Breast epithelium (tissue), 4 donors: ENCODE measurements at regions not wholly inside any gene's neighbourhood (a gene's known extent, or its start where the extent isn't known, plus 50 kb on each side); places are given as distances from the start of the nearest gene placed in this dataset.

Experiments used
- DNase-seq, 2 donors: peaks; one replicate each; pipeline ENCODE4 v3.0.0-alpha.2; 2019; ENCODE audit warnings: low spot score in 2 of 2
- H3K27ac ChIP-seq, 2 donors: fragments of 200-600 bp; sonication (generic) in 1 of 2; one replicate each; pipeline ENCODE4 v1.5.1; 2016 to 2019; ENCODE audit warnings: mild to moderate bottlenecking in 1 of 2
- H3K27me3 ChIP-seq, 2 donors: fragments of 200-600 bp; sonication (generic) in 1 of 2; one replicate each; pipeline versions ENCODE4 v1.5.1 to v1.6.0; 2017 to 2019; ENCODE audit warnings: control low read depth in 1 of 2, mild to moderate bottlenecking in 1 of 2
- H3K36me3 ChIP-seq: fragments of 200-600 bp; one replicate; pipeline ENCODE4 v1.5.1; 2019
- H3K4me1 ChIP-seq, 2 donors: fragments of 200-600 bp; sonication (generic); one replicate each; pipeline ENCODE4 v1.5.1; 2016 to 2019; ENCODE audit warnings: control low read depth in 1 of 2
- H3K4me3 ChIP-seq, 3 donors: fragments of 200-600 bp; sonication (generic); 1 replicate in 2 of 3; 2 replicates in 1 of 3; pipeline ENCODE4 v1.5.1; 2016 to 2019; ENCODE audit warnings: mild to moderate bottlenecking in 3 of 3, moderate library complexity in 2 of 3
- H3K9me3 ChIP-seq, 2 donors: fragments of 200-600 bp; sonication (generic) in 1 of 2; one replicate each; pipeline ENCODE4 v1.5.1; 2016 to 2019; ENCODE audit warnings: control low read depth in 1 of 2
- CTCF ChIP-seq, 3 donors: fragments of 450-650 bp; IDR thresholded peaks; one replicate each; pipeline ENCODE4 v1.5.1; 2016 to 2017; ENCODE audit warnings: antibody characterized with exemption in 3 of 3, mild to moderate bottlenecking in 3 of 3, moderate library complexity in 3 of 3
- POLR2A ChIP-seq: fragments of 450-650 bp; IDR thresholded peaks from one replicate; pipeline ENCODE4 v1.6.1; 2016; ENCODE audit warnings: antibody characterized with exemption, mild to moderate bottlenecking, moderate library complexity
- POLR2AphosphoS5 ChIP-seq, 3 donors: sonication (generic); formaldehyde crosslinking; IDR thresholded peaks; one replicate each; pipeline ENCODE4 v1.6.1; 2017; ENCODE audit warnings: antibody characterized with exemption in 3 of 3
- intact Hi-C: fragments of 100-400 bp; cut with DNase I; formaldehyde crosslinking; loops from one replicate; pipeline ENCODE4 v1.15.1; 2023; ENCODE audit warnings: low total_unique reads

GRCh38 chr9:119611565-119611964 lies 242.3 kb upstream of the BRINP1 start:
- intact Hi-C loops = no loop called here
- DNase-seq = no peak
- TF ChIP-seq POLR2AphosphoS5 (IDR thresholded peaks at IDR 0.05) (no peak), CTCF (IDR thresholded peaks at IDR 0.05) (no peak)

GRCh38 chr9:119609277-119609971 lies 240.2 kb upstream of the BRINP1 start:
- intact Hi-C loops = no loop called here

More at GRCh38 chr9:119611565-119611964, 242.3 kb upstream of the BRINP1 start:
- H3K4me1 ChIP-seq = no peaks in the 10 kb centered on the region
- no peaks in the 10 kb centered on the region for H3K9me3 ChIP-seq
- H3K4me3 ChIP-seq = no peak overlapping the region
- no peak overlapping the region for H3K27ac ChIP-seq
- H3K27me3 ChIP-seq = no peaks in the 10 kb centered on the region
- no peaks in the 10 kb centered on the region for H3K36me3 ChIP-seq

GRCh38 chr9:119601632-119602031 lies 232.4 kb upstream of the BRINP1 start:
- no peak for DNase-seq
- Histone ChIP-seq H3K27me3 (no peaks in the 10 kb centered on the region), H3K4me3 (no peak overlapping the region), H3K9me3 (no peaks in the 10 kb centered on the region), H3K27ac (no peak overlapping the region), H3K4me1 (no peaks in the 10 kb centered on the region), H3K36me3 (no peaks in the 10 kb centered on the region)
- intact Hi-C loops = no loop called here
- no peak for TF ChIP-seq POLR2AphosphoS5 (IDR thresholded peaks at IDR 0.05)
- TF ChIP-seq POLR2A = no peak
- no peak for TF ChIP-seq CTCF (IDR thresholded peaks at IDR 0.05)

More at GRCh38 chr9:119609277-119609971, 240.2 kb upstream of the BRINP1 start:
- no peak overlapping the region for H3K27ac ChIP-seq
- no peaks in the 10 kb centered on the region for H3K9me3 ChIP-seq
- no peaks in the 10 kb centered on the region for H3K36me3 ChIP-seq
- no peak overlapping the region for H3K4me3 ChIP-seq
- H3K27me3 ChIP-seq = no peaks in the 10 kb centered on the region
- no peak for DNase-seq
- TF ChIP-seq POLR2AphosphoS5 (IDR thresholded peaks at IDR 0.05) = no peak
- no peak for TF ChIP-seq CTCF (IDR thresholded peaks at IDR 0.05)
- TF ChIP-seq POLR2A = no peak
- no peaks in the 10 kb centered on the region for H3K4me1 ChIP-seq

GRCh38 chr9:119597499-119597898 lies 228.3 kb upstream of the BRINP1 start:
- TF ChIP-seq POLR2AphosphoS5 (IDR thresholded peaks at IDR 0.05) (no peak), POLR2A (no peak), CTCF (IDR thresholded peaks at IDR 0.05) (no peak)
- no peaks in the 10 kb centered on the region for H3K4me1 ChIP-seq
- no peak overlapping the region for H3K4me3 ChIP-seq
- no peak overlapping the region for H3K27ac ChIP-seq
- no peak for DNase-seq
- no peaks in the 10 kb centered on the region for H3K27me3 ChIP-seq
- intact Hi-C loops = no loop called here
- H3K36me3 ChIP-seq = no peaks in the 10 kb centered on the region
- H3K9me3 ChIP-seq = no peaks in the 10 kb centered on the region

- H3K4me3 ChIP-seq = no peak overlapping the region
- H3K9me3 ChIP-seq = no peaks in the 10 kb centered on the region
- TF ChIP-seq POLR2A (no peak), POLR2AphosphoS5 (IDR thresholded peaks at IDR 0.05) (no peak), CTCF (IDR thresholded peaks at IDR 0.05) (no peak)
- H3K36me3 ChIP-seq = no peaks in the 10 kb centered on the region
- intact Hi-C loops = no loop called here
- H3K27me3 ChIP-seq = no peaks in the 10 kb centered on the region
- no peaks in the 10 kb centered on the region for H3K4me1 ChIP-seq
- no peak for DNase-seq
- no peak overlapping the region for H3K27ac ChIP-seq
These were observed 227.5 kb upstream of the BRINP1 start for GRCh38 chr9:119596703-119597102.
